ENCODE measurements at regions not wholly inside any gene's neighbourhood (a gene's known extent, or its start where the extent isn't known, plus 50 kb on each side); places are given as distances from the start of the nearest gene placed in this dataset.

DNA sequence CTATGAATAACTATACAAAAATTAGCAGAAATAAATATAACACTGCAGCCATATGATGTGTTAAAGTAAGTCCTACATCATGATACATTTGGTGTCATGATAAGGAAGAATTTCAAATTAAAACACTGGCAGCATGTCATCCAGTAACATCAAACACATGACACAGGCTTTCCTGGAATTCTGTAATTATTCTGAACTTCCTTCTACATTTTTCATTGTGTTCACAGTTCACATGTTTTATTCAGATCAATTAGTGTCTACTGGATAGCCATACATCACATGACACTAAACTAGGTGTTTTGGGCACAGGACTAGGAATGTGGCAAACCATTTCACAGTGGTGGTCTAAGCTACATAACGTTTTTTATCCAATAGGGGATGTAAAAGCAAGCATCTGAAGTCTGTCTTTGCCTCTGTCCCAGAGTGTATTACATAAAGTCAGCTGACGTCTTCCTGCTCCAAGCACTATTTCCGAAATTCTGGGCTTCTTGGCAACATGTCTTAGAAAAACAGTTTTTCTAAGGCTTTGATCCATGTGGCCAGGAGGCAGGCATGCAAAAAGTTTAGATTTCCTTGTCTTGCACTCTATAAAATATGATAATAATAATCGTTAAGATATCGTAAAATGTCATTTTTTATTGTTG is 707.9 kb downstream of the CENPC start:
- no peaks in the 10 kb centered on the region for H4K20me1 ChIP-seq (ENCODE audit: insufficient read depth, low read length)
- ChIA-PET CTCF (ENCODE audit: low intra/inter-chr PET ratio, low total read pairs) (no interaction called here), POLR2A (no interaction called here)
- WGBS (ENCODE audit: low lambda C conversion rate) = 4% methylated on average over 5 of the region's 5 CpGs
- DNase-seq (ENCODE audit: low spot score) (no peak), ATAC-seq (no peak), FAIRE-seq (no peak)
- no peak overlapping the region for H2AFZ ChIP-seq (ENCODE audit: low read length)
- BruUV-seq (replicated peaks) = no TSS peak
- H3K27ac ChIP-seq (ENCODE audit: extremely low read length, insufficient read depth, low read length) = no peak overlapping the region
- no peaks in the 10 kb centered on the region for H3K36me3 ChIP-seq (replicated peaks in 1 of 2; ENCODE audit: control insufficient read depth in 1 of 2, insufficient read depth in 2 of 2, low read length in 2 of 2)
- no peak overlapping the region for H3K4me2 ChIP-seq (ENCODE audit: low read depth, low read length)
- H3K9me3 ChIP-seq (ENCODE audit: low read length) = no peaks in the 10 kb centered on the region
- no peaks in the 10 kb centered on the region for H3K79me2 ChIP-seq (ENCODE audit: insufficient read depth, low read length)
- no peak overlapping the region for H3K4me3 ChIP-seq (replicated peaks in 1 of 3; ENCODE audit: insufficient read depth in 1 of 3, low read depth in 2 of 3, low read length in 3 of 3)
- H3K9ac ChIP-seq (ENCODE audit: insufficient read depth, low read depth, low read length) = no peak overlapping the region
- TF ChIP-seq YEATS2 (CRISPR knock-in tag; IDR thresholded peaks at IDR 0.05; ENCODE audit: borderline replicate concordance) = no peak
- TF ChIP-seq, protein P1, sequence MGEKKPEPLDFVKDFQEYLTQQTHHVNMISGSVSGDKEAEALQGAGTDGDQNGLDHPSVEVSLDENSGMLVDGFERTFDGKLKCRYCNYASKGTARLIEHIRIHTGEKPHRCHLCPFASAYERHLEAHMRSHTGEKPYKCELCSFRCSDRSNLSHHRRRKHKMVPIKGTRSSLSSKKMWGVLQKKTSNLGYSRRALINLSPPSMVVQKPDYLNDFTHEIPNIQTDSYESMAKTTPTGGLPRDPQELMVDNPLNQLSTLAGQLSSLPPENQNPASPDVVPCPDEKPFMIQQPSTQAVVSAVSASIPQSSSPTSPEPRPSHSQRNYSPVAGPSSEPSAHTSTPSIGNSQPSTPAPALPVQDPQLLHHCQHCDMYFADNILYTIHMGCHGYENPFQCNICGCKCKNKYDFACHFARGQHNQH (CRISPR knock-in tag; IDR thresholded peaks at IDR 0.05) = no peak
- TF ChIP-seq BCL6 (CRISPR knock-in tag; IDR thresholded peaks at IDR 0.05) = no peak
- TF ChIP-seq ZC3H4 (CRISPR knock-in tag; IDR thresholded peaks at IDR 0.05; ENCODE audit: borderline replicate concordance) = no peak
- TF ChIP-seq SUZ12 (IDR thresholded peaks at IDR 0.05; ENCODE audit: low read depth, low read length) = no peak
- TF ChIP-seq ISL2 (CRISPR knock-in tag; IDR thresholded peaks at IDR 0.05) = no peak
- no peak for TF ChIP-seq GPN1 (CRISPR knock-in tag; IDR thresholded peaks at IDR 0.05; ENCODE audit: borderline replicate concordance)
- TF ChIP-seq ZNF644 (CRISPR knock-in tag; IDR thresholded peaks at IDR 0.05; ENCODE audit: low read depth) = no peak
- TF ChIP-seq PRMT3 (CRISPR knock-in tag; IDR thresholded peaks at IDR 0.05; ENCODE audit: borderline replicate concordance, low read depth) = no peak
- no peak for TF ChIP-seq ZNF772 (CRISPR knock-in tag; IDR thresholded peaks at IDR 0.05)
- TF ChIP-seq, protein P2, sequence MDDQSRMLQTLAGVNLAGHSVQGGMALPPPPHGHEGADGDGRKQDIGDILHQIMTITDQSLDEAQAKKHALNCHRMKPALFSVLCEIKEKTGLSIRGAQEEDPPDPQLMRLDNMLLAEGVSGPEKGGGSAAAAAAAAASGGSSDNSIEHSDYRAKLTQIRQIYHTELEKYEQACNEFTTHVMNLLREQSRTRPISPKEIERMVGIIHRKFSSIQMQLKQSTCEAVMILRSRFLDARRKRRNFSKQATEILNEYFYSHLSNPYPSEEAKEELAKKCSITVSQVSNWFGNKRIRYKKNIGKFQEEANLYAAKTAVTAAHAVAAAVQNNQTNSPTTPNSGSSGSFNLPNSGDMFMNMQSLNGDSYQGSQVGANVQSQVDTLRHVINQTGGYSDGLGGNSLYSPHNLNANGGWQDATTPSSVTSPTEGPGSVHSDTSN (CRISPR knock-in tag; IDR thresholded peaks at IDR 0.05; ENCODE audit: borderline replicate concordance) = no peak
- TF ChIP-seq GTF3A (CRISPR knock-in tag; conservative IDR thresholded peaks at IDR 0.05) = no peak
- TF ChIP-seq, protein P3, sequence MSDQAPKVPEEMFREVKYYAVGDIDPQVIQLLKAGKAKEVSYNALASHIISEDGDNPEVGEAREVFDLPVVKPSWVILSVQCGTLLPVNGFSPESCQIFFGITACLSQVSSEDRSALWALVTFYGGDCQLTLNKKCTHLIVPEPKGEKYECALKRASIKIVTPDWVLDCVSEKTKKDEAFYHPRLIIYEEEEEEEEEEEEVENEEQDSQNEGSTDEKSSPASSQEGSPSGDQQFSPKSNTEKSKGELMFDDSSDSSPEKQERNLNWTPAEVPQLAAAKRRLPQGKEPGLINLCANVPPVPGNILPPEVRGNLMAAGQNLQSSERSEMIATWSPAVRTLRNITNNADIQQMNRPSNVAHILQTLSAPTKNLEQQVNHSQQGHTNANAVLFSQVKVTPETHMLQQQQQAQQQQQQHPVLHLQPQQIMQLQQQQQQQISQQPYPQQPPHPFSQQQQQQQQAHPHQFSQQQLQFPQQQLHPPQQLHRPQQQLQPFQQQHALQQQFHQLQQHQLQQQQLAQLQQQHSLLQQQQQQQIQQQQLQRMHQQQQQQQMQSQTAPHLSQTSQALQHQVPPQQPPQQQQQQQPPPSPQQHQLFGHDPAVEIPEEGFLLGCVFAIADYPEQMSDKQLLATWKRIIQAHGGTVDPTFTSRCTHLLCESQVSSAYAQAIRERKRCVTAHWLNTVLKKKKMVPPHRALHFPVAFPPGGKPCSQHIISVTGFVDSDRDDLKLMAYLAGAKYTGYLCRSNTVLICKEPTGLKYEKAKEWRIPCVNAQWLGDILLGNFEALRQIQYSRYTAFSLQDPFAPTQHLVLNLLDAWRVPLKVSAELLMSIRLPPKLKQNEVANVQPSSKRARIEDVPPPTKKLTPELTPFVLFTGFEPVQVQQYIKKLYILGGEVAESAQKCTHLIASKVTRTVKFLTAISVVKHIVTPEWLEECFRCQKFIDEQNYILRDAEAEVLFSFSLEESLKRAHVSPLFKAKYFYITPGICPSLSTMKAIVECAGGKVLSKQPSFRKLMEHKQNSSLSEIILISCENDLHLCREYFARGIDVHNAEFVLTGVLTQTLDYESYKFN (CRISPR knock-in tag; conservative IDR thresholded peaks at IDR 0.05) = no peak
- no peak for TF ChIP-seq ZNF746 (CRISPR knock-in tag; IDR thresholded peaks at IDR 0.05)
- TF ChIP-seq ZSCAN30 (CRISPR knock-in tag; IDR thresholded peaks at IDR 0.05) = no peak
- no peak for TF ChIP-seq ZNF292 (CRISPR knock-in tag; IDR thresholded peaks at IDR 0.05; ENCODE audit: borderline replicate concordance, low read depth)
- TF ChIP-seq, protein P4, sequence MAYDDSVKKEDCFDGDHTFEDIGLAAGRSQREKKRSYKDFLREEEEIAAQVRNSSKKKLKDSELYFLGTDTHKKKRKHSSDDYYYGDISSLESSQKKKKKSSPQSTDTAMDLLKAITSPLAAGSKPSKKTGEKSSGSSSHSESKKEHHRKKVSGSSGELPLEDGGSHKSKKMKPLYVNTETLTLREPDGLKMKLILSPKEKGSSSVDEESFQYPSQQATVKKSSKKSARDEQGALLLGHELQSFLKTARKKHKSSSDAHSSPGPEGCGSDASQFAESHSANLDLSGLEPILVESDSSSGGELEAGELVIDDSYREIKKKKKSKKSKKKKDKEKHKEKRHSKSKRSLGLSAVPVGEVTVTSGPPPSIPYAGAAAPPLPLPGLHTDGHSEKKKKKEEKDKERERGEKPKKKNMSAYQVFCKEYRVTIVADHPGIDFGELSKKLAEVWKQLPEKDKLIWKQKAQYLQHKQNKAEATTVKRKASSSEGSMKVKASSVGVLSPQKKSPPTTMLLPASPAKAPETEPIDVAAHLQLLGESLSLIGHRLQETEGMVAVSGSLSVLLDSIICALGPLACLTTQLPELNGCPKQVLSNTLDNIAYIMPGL (CRISPR knock-in tag; IDR thresholded peaks at IDR 0.05; ENCODE audit: borderline replicate concordance in 1 of 2, low read depth in 1 of 2) = no peak
- no peak for TF ChIP-seq RELA (CRISPR knock-in tag; IDR thresholded peaks at IDR 0.05)
- H3K27me3 ChIP-seq (ENCODE audit: control insufficient read depth in 1 of 2, insufficient read depth in 2 of 2, low read length in 2 of 2) = no peaks in the 10 kb centered on the region
- intact Hi-C loops (cut with micrococcal nuclease; ENCODE audit: unreplicated experiment) = no loop called here
- H3K4me1 ChIP-seq (ENCODE audit: insufficient read depth, low read length) = no peaks in the 10 kb centered on the region
- in situ Hi-C loops (cut with HindIII; ENCODE audit: extremely low pct_ligation_motif_present, low pct_unique_long_range_greater_than_20kb) = no loop called here

All from HepG2 (cell line).